K562 (cell line): ENCODE measurements at regions not wholly inside any gene's neighbourhood (a gene's known extent, or its start where the extent isn't known, plus 50 kb on each side); places are given as distances from the start of the nearest gene placed in this dataset.

Source experiments
- BACH1 ChIP-seq: fragments of 200-800 bp; sonication (Bioruptor generic); IDR thresholded peaks from 2 replicates; pipeline ENCODE4 v1.6.1; 2016; ENCODE audit warnings: missing genetic modification characterization, missing compliant biosample characterization
- CBX2 ChIP-seq: fragments of 200-600 bp; sonication (generic); IDR thresholded peaks from one replicate; pipeline ENCODE4 v1.6.1; 2012; ENCODE audit warnings: mild to moderate bottlenecking, low read length, inconsistent platforms; ENCODE audit not compliant: insufficient read depth, poor library complexity, severe bottlenecking
- FOXK1 ChIP-seq: sonication (generic); formaldehyde crosslinking; IDR thresholded peaks from 2 replicates; pipeline ENCODE4 v1.8.0; 2022; ENCODE audit warnings: missing genetic modification reagents, mild to moderate bottlenecking, borderline replicate concordance
- KAT7 ChIP-seq: sonication (generic); formaldehyde crosslinking; IDR thresholded peaks from 2 replicates; pipeline ENCODE4 v1.8.0; 2022; ENCODE audit warnings: missing genetic modification reagents, mild to moderate bottlenecking, borderline replicate concordance
- KDM5B ChIP-seq: fragments of 200-600 bp; sonication (generic); IDR thresholded peaks from 2 replicates; pipeline ENCODE4 v1.6.1; 2012; ENCODE audit warnings: low read depth, mild to moderate bottlenecking, moderate library complexity, low read length, control low read depth, inconsistent platforms; ENCODE audit not compliant: insufficient replicate concordance
- POLR2A ChIP-seq: fragments of 450-650 bp; conservative IDR thresholded peaks from 2 replicates; pipeline ENCODE4 v1.6.1; 2016
- POLR3A ChIP-seq: IDR thresholded peaks from 2 replicates; pipeline ENCODE4 v1.6.1; 2011; ENCODE audit warnings: borderline replicate concordance, mild to moderate bottlenecking, moderate library complexity; ENCODE audit not compliant: insufficient read length, insufficient read depth; ENCODE audit errors: extremely low read depth
- YBX1 ChIP-seq: fragments of 450-650 bp; IDR thresholded peaks from 2 replicates; pipeline ENCODE4 v1.7.1; 2016; ENCODE audit warnings: mild to moderate bottlenecking
- ZNF444 ChIP-seq: fragments of 250-450 bp; sonication (Bioruptor Pico); IDR thresholded peaks from 2 replicates; pipeline ENCODE4 v1.4.0; 2020; ENCODE audit warnings: mild to moderate bottlenecking, moderate library complexity
- ZNF707 ChIP-seq: fragments of 250-450 bp; sonication (Bioruptor Pico); conservative IDR thresholded peaks from 2 replicates; pipeline ENCODE4 v1.8.0; 2022; ENCODE audit warnings: inconsistent platforms, mild to moderate bottlenecking, moderate library complexity
- TF ChIP-seq, protein P1 (sequence below): sonication (generic); formaldehyde crosslinking; IDR thresholded peaks from 2 replicates; pipeline ENCODE4 v1.8.1; 2023; ENCODE audit warnings: mild to moderate bottlenecking, missing genetic modification reagents
- TF ChIP-seq, protein P2 (sequence below): IDR thresholded peaks from 3 replicates; pipeline ENCODE4 v1.6.1; 2011; ENCODE audit warnings: borderline replicate concordance, mild to moderate bottlenecking; ENCODE audit not compliant: insufficient read length, insufficient read depth
- TF ChIP-seq, protein P3 (sequence below), 3 experiments: IDR thresholded peaks in 2 of 3; conservative IDR thresholded peaks in 1 of 3; 2 replicates each; pipeline ENCODE4 v1.5.1; 2011 to 2012; ENCODE audit warnings: low read length in 3 of 3, mild to moderate bottlenecking in 3 of 3, control low read depth in 2 of 3, improper control_type of control experiment in 1 of 3, inconsistent platforms in 1 of 3, low read depth in 1 of 3, mixed read lengths in 1 of 3, moderate library complexity in 1 of 3; ENCODE audit not compliant: insufficient read depth in 2 of 3

DNA sequence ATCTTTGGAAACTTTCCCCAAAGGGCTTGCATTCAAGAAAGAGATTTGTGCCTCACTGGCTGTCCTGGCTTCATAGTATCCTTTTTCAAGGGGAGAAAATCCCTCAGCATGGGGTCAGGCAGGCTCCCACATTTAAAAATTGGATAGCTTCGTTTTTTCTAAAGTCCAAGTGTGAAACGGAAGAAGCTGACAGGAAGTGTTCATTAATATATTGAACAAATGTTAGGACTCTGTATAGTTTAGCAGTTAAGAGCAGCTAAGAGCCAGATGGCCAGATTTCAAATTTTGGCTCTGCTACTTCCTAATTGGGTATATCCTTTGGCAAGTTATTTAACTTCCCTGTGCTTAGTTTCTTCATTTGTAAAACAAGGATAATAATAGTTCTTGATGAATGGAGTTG, 354.9 kb upstream of the FAT3 start:
- TF ChIP-seq, protein P1, sequence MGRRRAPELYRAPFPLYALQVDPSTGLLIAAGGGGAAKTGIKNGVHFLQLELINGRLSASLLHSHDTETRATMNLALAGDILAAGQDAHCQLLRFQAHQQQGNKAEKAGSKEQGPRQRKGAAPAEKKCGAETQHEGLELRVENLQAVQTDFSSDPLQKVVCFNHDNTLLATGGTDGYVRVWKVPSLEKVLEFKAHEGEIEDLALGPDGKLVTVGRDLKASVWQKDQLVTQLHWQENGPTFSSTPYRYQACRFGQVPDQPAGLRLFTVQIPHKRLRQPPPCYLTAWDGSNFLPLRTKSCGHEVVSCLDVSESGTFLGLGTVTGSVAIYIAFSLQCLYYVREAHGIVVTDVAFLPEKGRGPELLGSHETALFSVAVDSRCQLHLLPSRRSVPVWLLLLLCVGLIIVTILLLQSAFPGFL (CRISPR knock-in tag): no peak
- no peak for TF ChIP-seq POLR3A
- TF ChIP-seq KAT7 (CRISPR knock-in tag): no peak
- no peak for TF ChIP-seq POLR2A
- TF ChIP-seq BACH1 (tag): no peak
- TF ChIP-seq ZNF707 (CRISPR knock-in tag): no peak
- no peak for TF ChIP-seq ZNF444
- TF ChIP-seq YBX1: no peak
- TF ChIP-seq CBX2: no peak
- TF ChIP-seq, protein P2, sequence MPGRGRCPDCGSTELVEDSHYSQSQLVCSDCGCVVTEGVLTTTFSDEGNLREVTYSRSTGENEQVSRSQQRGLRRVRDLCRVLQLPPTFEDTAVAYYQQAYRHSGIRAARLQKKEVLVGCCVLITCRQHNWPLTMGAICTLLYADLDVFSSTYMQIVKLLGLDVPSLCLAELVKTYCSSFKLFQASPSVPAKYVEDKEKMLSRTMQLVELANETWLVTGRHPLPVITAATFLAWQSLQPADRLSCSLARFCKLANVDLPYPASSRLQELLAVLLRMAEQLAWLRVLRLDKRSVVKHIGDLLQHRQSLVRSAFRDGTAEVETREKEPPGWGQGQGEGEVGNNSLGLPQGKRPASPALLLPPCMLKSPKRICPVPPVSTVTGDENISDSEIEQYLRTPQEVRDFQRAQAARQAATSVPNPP: no peak
- no peak for TF ChIP-seq KDM5B
- no peak for TF ChIP-seq FOXK1 (CRISPR knock-in tag)
- TF ChIP-seq, protein P3, sequence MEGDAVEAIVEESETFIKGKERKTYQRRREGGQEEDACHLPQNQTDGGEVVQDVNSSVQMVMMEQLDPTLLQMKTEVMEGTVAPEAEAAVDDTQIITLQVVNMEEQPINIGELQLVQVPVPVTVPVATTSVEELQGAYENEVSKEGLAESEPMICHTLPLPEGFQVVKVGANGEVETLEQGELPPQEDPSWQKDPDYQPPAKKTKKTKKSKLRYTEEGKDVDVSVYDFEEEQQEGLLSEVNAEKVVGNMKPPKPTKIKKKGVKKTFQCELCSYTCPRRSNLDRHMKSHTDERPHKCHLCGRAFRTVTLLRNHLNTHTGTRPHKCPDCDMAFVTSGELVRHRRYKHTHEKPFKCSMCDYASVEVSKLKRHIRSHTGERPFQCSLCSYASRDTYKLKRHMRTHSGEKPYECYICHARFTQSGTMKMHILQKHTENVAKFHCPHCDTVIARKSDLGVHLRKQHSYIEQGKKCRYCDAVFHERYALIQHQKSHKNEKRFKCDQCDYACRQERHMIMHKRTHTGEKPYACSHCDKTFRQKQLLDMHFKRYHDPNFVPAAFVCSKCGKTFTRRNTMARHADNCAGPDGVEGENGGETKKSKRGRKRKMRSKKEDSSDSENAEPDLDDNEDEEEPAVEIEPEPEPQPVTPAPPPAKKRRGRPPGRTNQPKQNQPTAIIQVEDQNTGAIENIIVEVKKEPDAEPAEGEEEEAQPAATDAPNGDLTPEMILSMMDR (IDR thresholded peaks at IDR 0.05 in 2 of 3, conservative IDR thresholded peaks at IDR 0.05 in 1 of 3; ENCODE audit: insufficient read depth in 2 of 3, low read depth in 1 of 3, low read length in 3 of 3): no peak
